IMR-90 (cell line): ENCODE measurements at regions not wholly inside any gene's neighbourhood (a gene's known extent, or its start where the extent isn't known, plus 50 kb on each side); places are given as distances from the start of the nearest gene placed in this dataset.

Experiments
- ATAC-seq: fragments of 200-7000 bp; cut with Tn5 transposase; 2 replicates; pipeline ENCODE4 v1.9.1; 2020; ENCODE audit warnings: low read depth, mild to moderate bottlenecking, moderate library complexity
- BruUV-seq: library from RNA; stranded (reverse); fragments of 400-500 nt; replicated peaks from 2 replicates; lab custom pipeline; 2021; lab: Mats Ljungman, UMichigan
- CTCF ChIA-PET: fragments of 300-600 bp; formaldehyde crosslinking; extraction: SDS; loops from one replicate; lab custom pipeline; 2021; ENCODE audit warnings: antibody characterized with exemption; lab: Yijun Ruan, JAX
- POLR2A ChIA-PET: fragments of 300-600 bp; sonication (Branson Sonifier 250); formaldehyde crosslinking; loops from one replicate; lab custom pipeline; 2022; ENCODE audit warnings: antibody characterized with exemption; ENCODE audit not compliant: unreplicated experiment; lab: Charles Lee
- DNase-seq: peaks from one replicate; pipeline ENCODE4 v3.0.0; 2013
- H2AFZ ChIP-seq: replicated peaks from 2 replicates; pipeline ENCODE3; 2013; ENCODE audit warnings: low read length, mild to moderate bottlenecking; ENCODE audit not compliant: poor library complexity
- H2AK5ac ChIP-seq: 2 replicates; pipeline ENCODE4 v1.6.1; 2013; ENCODE audit warnings: low read depth, low read length, inconsistent platforms
- H2AK9ac ChIP-seq: replicated peaks from 2 replicates; pipeline ENCODE3; 2013; ENCODE audit warnings: mild to moderate bottlenecking, low read depth, low read length, moderate library complexity; ENCODE audit not compliant: poor library complexity
- H2BK120ac ChIP-seq: 2 replicates; pipeline ENCODE4 v1.6.1; 2013; ENCODE audit warnings: low read depth, low read length, inconsistent platforms
- H2BK15ac ChIP-seq: 3 replicates; pipeline ENCODE4 v1.6.1; 2013; ENCODE audit warnings: low read depth, low read length, inconsistent platforms
- H2BK20ac ChIP-seq: 2 replicates; pipeline ENCODE4 v1.6.1; 2013; ENCODE audit warnings: low read depth, mild to moderate bottlenecking, inconsistent platforms, low read length, moderate library complexity
- H2BK5ac ChIP-seq: 2 replicates; pipeline ENCODE4 v1.6.1; 2013; ENCODE audit warnings: mild to moderate bottlenecking, low read depth, low read length, inconsistent platforms; ENCODE audit not compliant: poor library complexity, severe bottlenecking
- H3K14ac ChIP-seq: replicated peaks from 2 replicates; pipeline ENCODE4 v1.6.1; 2013; ENCODE audit warnings: low read depth, low read length, inconsistent platforms
- H3K18ac ChIP-seq: 2 replicates; pipeline ENCODE4 v1.6.1; 2013; ENCODE audit warnings: low read depth, low read length, control low read depth
- H3K23ac ChIP-seq: 2 replicates; pipeline ENCODE4 v1.6.1; 2013; ENCODE audit warnings: low read depth, low read length, inconsistent platforms
- H3K27ac ChIP-seq: 2 replicates; pipeline ENCODE4 v1.5.1; 2013; ENCODE audit warnings: mild to moderate bottlenecking, control low read depth, low read length; ENCODE audit not compliant: insufficient read depth
- H3K27me3 ChIP-seq: 2 replicates; pipeline ENCODE4 v1.6.1; 2013; ENCODE audit warnings: low read length; ENCODE audit not compliant: control insufficient read depth, insufficient read depth
- H3K36me3 ChIP-seq: 2 replicates; pipeline ENCODE4 v1.6.1; 2013; ENCODE audit warnings: low read length, mixed read lengths; ENCODE audit not compliant: control insufficient read depth, insufficient read depth
- H3K4ac ChIP-seq: 2 replicates; pipeline ENCODE4 v1.6.1; 2013; ENCODE audit warnings: low read depth, low read length, inconsistent platforms
- H3K4me1 ChIP-seq: 2 replicates; pipeline ENCODE4 v1.6.1; 2013; ENCODE audit warnings: low read length, mixed read lengths; ENCODE audit not compliant: control insufficient read depth, insufficient read depth
- H3K4me2 ChIP-seq: 2 replicates; pipeline ENCODE4 v1.6.1; 2013; ENCODE audit warnings: low read depth, mild to moderate bottlenecking, control low read depth, low read length, moderate library complexity
- H3K4me3 ChIP-seq: 2 replicates; pipeline ENCODE4 v1.5.1; 2013; ENCODE audit warnings: low read depth, mild to moderate bottlenecking, control low read depth, low read length, moderate library complexity; ENCODE audit not compliant: insufficient read depth
- H3K56ac ChIP-seq: 2 replicates; pipeline ENCODE4 v1.6.1; 2013; ENCODE audit warnings: low read length, inconsistent platforms; ENCODE audit not compliant: insufficient read depth; ENCODE audit errors: extremely low read depth
- H3K79me1 ChIP-seq, 2 experiments: 2 replicates each; pipeline ENCODE4 v1.6.1; 2013; ENCODE audit warnings: low read length in 2 of 2, inconsistent platforms in 1 of 2, low read depth in 1 of 2
- H3K9ac ChIP-seq: 2 replicates; pipeline ENCODE4 v1.6.1; 2013; ENCODE audit warnings: low read depth, low read length, control low read depth
- H3K9me1 ChIP-seq: 2 replicates; pipeline ENCODE4 v1.6.1; 2013; ENCODE audit warnings: low read length, inconsistent platforms; ENCODE audit not compliant: insufficient read depth
- H3K9me3 ChIP-seq: 2 replicates; pipeline ENCODE4 v1.6.1; 2013; ENCODE audit warnings: low read length; ENCODE audit not compliant: control insufficient read depth, insufficient read depth
- H4K20me1 ChIP-seq: 2 replicates; pipeline ENCODE4 v1.6.1; 2013; ENCODE audit warnings: low read length, inconsistent platforms; ENCODE audit not compliant: insufficient read depth
- H4K5ac ChIP-seq: 2 replicates; pipeline ENCODE4 v1.6.1; 2013; ENCODE audit warnings: mild to moderate bottlenecking, low read depth, low read length, control low read depth
- H4K8ac ChIP-seq, 2 experiments: 2 replicates each; pipeline ENCODE4 v1.6.1; 2013; ENCODE audit warnings: low read depth in 2 of 2, low read length in 2 of 2, control low read depth in 1 of 2, inconsistent platforms in 1 of 2
- H4K91ac ChIP-seq: 2 replicates; pipeline ENCODE4 v1.6.1; 2013; ENCODE audit warnings: low read depth, low read length, inconsistent platforms; ENCODE audit not compliant: insufficient read depth
- BHLHE40 ChIP-seq: fragments of 150-350 bp; IDR thresholded peaks from 2 replicates; pipeline ENCODE4 v1.6.1; 2016; ENCODE audit warnings: mild to moderate bottlenecking, low read depth, low read length
- SMC3 ChIP-seq: fragments of 150-350 bp; IDR thresholded peaks from 2 replicates; pipeline ENCODE4 v1.6.1; 2016; ENCODE audit warnings: low read depth, mild to moderate bottlenecking, antibody characterized with exemption, low read length, moderate library complexity
- WGBS, 2 experiments: methylation state at CpG; one replicate each; pipeline versions ENCODE4 v1.1.5 to v1.1.7; 2013; ENCODE audit warnings: missing lambda C conversion rate in 2 of 2; ENCODE audit not compliant: insufficient read length in 1 of 2; ENCODE audit errors: extremely low coverage in 2 of 2; 5-methylcytosine and 5-hydroxymethylcytosine counted together
- dilution Hi-C: fragments of 300-500 bp; cut with HindIII; formaldehyde crosslinking; loops from one replicate; pipeline ENCODE4 v1.14.3; 2018; ENCODE audit warnings: low sequenced_read_pairs; ENCODE audit not compliant: unreplicated experiment
- in situ Hi-C: fragments of 300-500 bp; cut with MboI; formaldehyde crosslinking; loops from 3 replicates; pipeline ENCODE4 v1.14.3; 2019; ENCODE audit warnings: low sequenced_read_pairs, inconsistent platforms, mixed read lengths
- intact Hi-C: fragments of 100-400 bp; cut with micrococcal nuclease; formaldehyde crosslinking; loops from 2 replicates; pipeline ENCODE4 v1.10.0; 2022
- TF ChIP-seq, protein P1 (sequence below): fragments of 150-350 bp; IDR thresholded peaks from 2 replicates; pipeline ENCODE4 v1.6.1; 2016; ENCODE audit warnings: low read depth, mild to moderate bottlenecking, low read length, moderate library complexity, borderline replicate concordance
- TF ChIP-seq, protein P2 (sequence below): conservative IDR thresholded peaks from 2 replicates; pipeline ENCODE4 v1.5.1; 2012; ENCODE audit warnings: mild to moderate bottlenecking, low read depth, low read length, improper control_type of control experiment

DNA sequence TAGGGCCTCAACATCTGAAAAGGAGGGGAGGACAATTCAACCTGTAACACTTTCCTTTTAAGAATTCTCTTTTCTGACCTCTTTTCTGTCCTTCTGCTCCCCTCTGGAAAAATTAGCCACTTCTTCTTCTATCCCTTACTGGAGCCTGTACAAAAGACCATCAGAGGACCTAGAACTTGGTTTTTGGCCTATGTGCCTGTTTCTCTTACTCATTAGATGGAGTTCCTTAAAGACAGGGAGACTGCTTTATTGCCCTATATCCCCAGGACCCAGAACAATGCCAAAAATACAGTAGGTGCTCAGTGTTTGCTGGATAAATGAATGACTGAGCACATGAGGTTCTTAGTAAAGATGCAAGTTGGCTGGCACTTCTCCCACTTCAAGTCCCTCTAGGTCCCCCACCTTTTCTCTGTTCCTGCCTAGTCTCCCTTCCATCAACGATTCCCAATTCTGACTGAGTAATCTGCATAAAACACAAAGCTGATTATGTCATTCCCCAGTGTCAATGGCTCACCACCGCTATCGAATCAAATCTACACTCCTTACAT is 114.2 kb downstream of the DDX1 start:
- Histone ChIP-seq H2BK15ac (no peak overlapping the region), H3K9me3 (peaks cover 8% of the 10 kb centered on the region), H2AK5ac (no peak overlapping the region), H3K36me3 (no peaks in the 10 kb centered on the region), H2BK120ac (no peak overlapping the region), H2BK5ac (no peak overlapping the region), H3K79me1 (no peaks in the 10 kb centered on the region), H2AK9ac (no peak overlapping the region), H2BK20ac (no peak overlapping the region), H2AFZ (no peak overlapping the region), H4K5ac (no peak overlapping the region), H3K18ac (no peak overlapping the region), H3K27me3 (no peaks in the 10 kb centered on the region), H3K27ac (no peak overlapping the region), H3K4ac (no peak overlapping the region), H3K4me1 (no peaks in the 10 kb centered on the region), H3K9ac (no peak overlapping the region), H3K9me1 (no peaks in the 10 kb centered on the region), H4K8ac (no peak overlapping the region), H3K14ac (no peak overlapping the region), H3K4me3 (no peak overlapping the region), H4K91ac (no peak overlapping the region), H3K4me2 (no peak overlapping the region), H4K20me1 (no peaks in the 10 kb centered on the region), H3K23ac (no peak overlapping the region), H3K56ac (no peak overlapping the region)
- TF ChIP-seq, protein P1, sequence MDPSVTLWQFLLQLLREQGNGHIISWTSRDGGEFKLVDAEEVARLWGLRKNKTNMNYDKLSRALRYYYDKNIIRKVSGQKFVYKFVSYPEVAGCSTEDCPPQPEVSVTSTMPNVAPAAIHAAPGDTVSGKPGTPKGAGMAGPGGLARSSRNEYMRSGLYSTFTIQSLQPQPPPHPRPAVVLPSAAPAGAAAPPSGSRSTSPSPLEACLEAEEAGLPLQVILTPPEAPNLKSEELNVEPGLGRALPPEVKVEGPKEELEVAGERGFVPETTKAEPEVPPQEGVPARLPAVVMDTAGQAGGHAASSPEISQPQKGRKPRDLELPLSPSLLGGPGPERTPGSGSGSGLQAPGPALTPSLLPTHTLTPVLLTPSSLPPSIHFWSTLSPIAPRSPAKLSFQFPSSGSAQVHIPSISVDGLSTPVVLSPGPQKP, result no peak
- TF ChIP-seq BHLHE40 (no peak), SMC3 (no peak)
- TF ChIP-seq, protein P2, sequence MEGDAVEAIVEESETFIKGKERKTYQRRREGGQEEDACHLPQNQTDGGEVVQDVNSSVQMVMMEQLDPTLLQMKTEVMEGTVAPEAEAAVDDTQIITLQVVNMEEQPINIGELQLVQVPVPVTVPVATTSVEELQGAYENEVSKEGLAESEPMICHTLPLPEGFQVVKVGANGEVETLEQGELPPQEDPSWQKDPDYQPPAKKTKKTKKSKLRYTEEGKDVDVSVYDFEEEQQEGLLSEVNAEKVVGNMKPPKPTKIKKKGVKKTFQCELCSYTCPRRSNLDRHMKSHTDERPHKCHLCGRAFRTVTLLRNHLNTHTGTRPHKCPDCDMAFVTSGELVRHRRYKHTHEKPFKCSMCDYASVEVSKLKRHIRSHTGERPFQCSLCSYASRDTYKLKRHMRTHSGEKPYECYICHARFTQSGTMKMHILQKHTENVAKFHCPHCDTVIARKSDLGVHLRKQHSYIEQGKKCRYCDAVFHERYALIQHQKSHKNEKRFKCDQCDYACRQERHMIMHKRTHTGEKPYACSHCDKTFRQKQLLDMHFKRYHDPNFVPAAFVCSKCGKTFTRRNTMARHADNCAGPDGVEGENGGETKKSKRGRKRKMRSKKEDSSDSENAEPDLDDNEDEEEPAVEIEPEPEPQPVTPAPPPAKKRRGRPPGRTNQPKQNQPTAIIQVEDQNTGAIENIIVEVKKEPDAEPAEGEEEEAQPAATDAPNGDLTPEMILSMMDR, result no peak
- POLR2A ChIA-PET, result no interaction called here
- intact Hi-C loops, result no loop called here
- no TSS peak for BruUV-seq
- in situ Hi-C loops, result no loop called here
- ATAC-seq, result no peak
- dilution Hi-C loops, result no loop called here
- WGBS, 2 experiments, result no CpG with 5 or more reads among the region's 3 CpGs
- no peak for DNase-seq
- CTCF ChIA-PET, result no interaction called here
